HCT116 (cell line): ENCODE measurements at regions not wholly inside any gene's neighbourhood (a gene's known extent, or its start where the extent isn't known, plus 50 kb on each side); places are given as distances from the start of the nearest gene placed in this dataset.

Experiments
- ATAC-seq: fragments of 200-7000 bp; cut with Tn5 transposase; 2 replicates; pipeline ENCODE4 v1.9.1; 2020; ENCODE audit warnings: mild to moderate bottlenecking, moderate library complexity
- BruUV-seq: library from RNA; stranded (reverse); fragments of 400-500 nt; replicated peaks from 2 replicates; lab custom pipeline; 2021; lab: Mats Ljungman, UMichigan
- CTCF ChIA-PET: fragments of 300-600 bp; sonication (Branson Sonifier 250); formaldehyde crosslinking; loops from one replicate; lab custom pipeline; 2021; ENCODE audit warnings: antibody characterized with exemption; lab: Charles Lee
- POLR2A ChIA-PET: fragments of 300-600, 350-600 bp; sonication (Branson Sonifier 250); formaldehyde crosslinking; loops from one replicate; lab custom pipeline; 2021; ENCODE audit warnings: antibody characterized with exemption; lab: Charles Lee
- RAD21 ChIA-PET, 2 experiments: fragments of 300-600 bp; sonication (Branson Sonifier 250); formaldehyde crosslinking; loops; one replicate each; lab custom pipeline; 2023; ENCODE audit warnings: low total read pairs in 2 of 2; ENCODE audit not compliant: uncharacterized antibody in 2 of 2, unreplicated experiment in 2 of 2, low non-redundant PET in 1 of 2; lab: Charles Lee
- DNase-seq: peaks from one replicate; pipeline ENCODE4 v3.0.0-alpha.2; 2010; ENCODE audit warnings: low read depth, low spot score
- H2AFZ ChIP-seq: fragments of 200-600 bp; shearing (Covaris generic), sonication (generic); 2 replicates; pipeline ENCODE4 v1.6.1; 2017; ENCODE audit warnings: low read depth, mixed run types, mixed read lengths, antibody characterized with exemption, low read length; ENCODE audit not compliant: poor library complexity, severe bottlenecking
- H3K27ac ChIP-seq: 2 replicates; pipeline ENCODE4 v1.5.1; 2012; ENCODE audit warnings: low read depth, low read length
- H3K27me3 ChIP-seq: fragments of 200-600 bp; sonication (generic); 2 replicates; pipeline ENCODE4 v1.6.1; 2016; ENCODE audit warnings: mixed run types, low read length, mixed read lengths; ENCODE audit not compliant: insufficient read depth
- H3K36me3 ChIP-seq, 2 experiments: fragments of 200-500 bp in 1 of 2; fragments of 200-600 bp in 1 of 2; sonication (Bioruptor generic) in 1 of 2; sonication (generic) in 1 of 2; 2 replicates each; pipeline versions ENCODE4 v1.5.1 to v1.6.1; 2014 to 2016; ENCODE audit warnings: low read length in 2 of 2, inconsistent platforms in 1 of 2, mixed read lengths in 1 of 2, mixed run types in 1 of 2; ENCODE audit not compliant: insufficient read depth in 2 of 2, control insufficient read depth in 1 of 2
- H3K4me1 ChIP-seq, 2 experiments: fragments of 200-600 bp in 1 of 2; sonication (generic) in 1 of 2; 2 replicates each; pipeline versions ENCODE4 v1.5.1 to v1.6.1; 2012 to 2017; ENCODE audit warnings: low read length in 2 of 2, inconsistent platforms in 1 of 2, mild to moderate bottlenecking in 1 of 2, mixed read lengths in 1 of 2, mixed run types in 1 of 2, moderate library complexity in 1 of 2; ENCODE audit not compliant: insufficient read depth in 2 of 2, control insufficient read depth in 1 of 2
- H3K4me2 ChIP-seq: fragments of 200-600 bp; sonication (generic); 2 replicates; pipeline ENCODE4 v1.6.1; 2017; ENCODE audit warnings: mixed run types, low read length, mixed read lengths
- H3K4me3 ChIP-seq, 2 experiments: fragments of 200-600 bp in 1 of 2; sonication (generic) in 1 of 2; replicated peaks in 1 of 2; 2 replicates each; pipeline ENCODE4 v1.5.1; 2011 to 2016; ENCODE audit warnings: low read length in 2 of 2, control low read depth in 1 of 2, low read depth in 1 of 2, mild to moderate bottlenecking in 1 of 2, mixed read lengths in 1 of 2, mixed run types in 1 of 2
- H3K79me2 ChIP-seq: fragments of 200-600 bp; sonication (generic); 2 replicates; pipeline ENCODE4 v1.6.1; 2017; ENCODE audit warnings: mild to moderate bottlenecking, mixed run types, low read length, moderate library complexity, mixed read lengths; ENCODE audit not compliant: insufficient read depth
- H3K9ac ChIP-seq: fragments of 200-600 bp; sonication (generic); 2 replicates; pipeline ENCODE4 v1.6.1; 2016; ENCODE audit warnings: low read length, mixed read lengths
- H3K9me2 ChIP-seq: fragments of 200-600 bp; sonication (generic), shearing (Covaris generic); 2 replicates; pipeline ENCODE4 v1.6.1; 2017; ENCODE audit warnings: mixed run types, mild to moderate bottlenecking, moderate library complexity; ENCODE audit not compliant: insufficient read depth
- H3K9me3 ChIP-seq, 2 experiments: fragments of 200-500 bp in 1 of 2; fragments of 200-600 bp in 1 of 2; sonication (Bioruptor generic) in 1 of 2; sonication (generic) in 1 of 2; 2 replicates each; pipeline ENCODE4 v1.6.1; 2014 to 2017; ENCODE audit warnings: low read length in 2 of 2, mixed read lengths in 2 of 2, inconsistent platforms in 1 of 2, low read depth in 1 of 2, mild to moderate bottlenecking in 1 of 2, mixed run types in 1 of 2, moderate library complexity in 1 of 2; ENCODE audit not compliant: control insufficient read depth in 1 of 2, insufficient read depth in 1 of 2
- H4K20me1 ChIP-seq: fragments of 200-600 bp; sonication (generic), shearing (Covaris generic); 2 replicates; pipeline ENCODE4 v1.6.1; 2017; ENCODE audit warnings: mixed run types, mild to moderate bottlenecking, moderate library complexity; ENCODE audit not compliant: insufficient read depth
- CBX3 ChIP-seq: IDR thresholded peaks from 2 replicates; pipeline ENCODE4 v1.6.1; 2012; ENCODE audit warnings: low read depth
- CEBPB ChIP-seq: IDR thresholded peaks from 2 replicates; pipeline ENCODE4 v1.6.1; 2012; ENCODE audit warnings: low read depth
- EGR1 ChIP-seq: IDR thresholded peaks from 2 replicates; pipeline ENCODE4 v1.6.1; 2012; ENCODE audit warnings: low read depth
- ELF1 ChIP-seq: IDR thresholded peaks from 2 replicates; pipeline ENCODE4 v1.6.1; 2012; ENCODE audit warnings: low read depth, borderline replicate concordance
- EZH2phosphoT487 ChIP-seq: fragments of 200-600 bp; IDR thresholded peaks from 2 replicates; pipeline ENCODE4 v1.6.1; 2018; ENCODE audit warnings: antibody characterized with exemption, borderline replicate concordance
- FOSL1 ChIP-seq: IDR thresholded peaks from 2 replicates; pipeline ENCODE4 v1.6.1; 2012; ENCODE audit warnings: low read depth
- JUND ChIP-seq: IDR thresholded peaks from 2 replicates; pipeline ENCODE4 v1.6.1; 2012
- POLR2A ChIP-seq: IDR thresholded peaks from 2 replicates; pipeline ENCODE4 v1.7.0; 2011; ENCODE audit warnings: borderline replicate concordance; ENCODE audit not compliant: insufficient read depth, insufficient read length; ENCODE audit errors: extremely low read depth
- POLR2AphosphoS5 ChIP-seq: IDR thresholded peaks from 2 replicates; pipeline ENCODE4 v1.6.1; 2011; ENCODE audit warnings: mild to moderate bottlenecking, low read depth, low read length, moderate library complexity
- RAD21 ChIP-seq: IDR thresholded peaks from 2 replicates; pipeline ENCODE4 v1.6.1; 2012; ENCODE audit warnings: low read depth, mild to moderate bottlenecking
- SIN3A ChIP-seq: IDR thresholded peaks from 2 replicates; pipeline ENCODE4 v1.6.1; 2012; ENCODE audit warnings: low read depth
- SP1 ChIP-seq: IDR thresholded peaks from 2 replicates; pipeline ENCODE4 v1.6.1; 2012; ENCODE audit warnings: low read depth
- TCF7L2 ChIP-seq: IDR thresholded peaks from 2 replicates; pipeline ENCODE4 v1.7.0; 2011; ENCODE audit warnings: borderline replicate concordance, inconsistent platforms; ENCODE audit not compliant: insufficient read depth, insufficient read length; ENCODE audit errors: extremely low read depth
- YY1 ChIP-seq: IDR thresholded peaks from 2 replicates; pipeline ENCODE4 v1.6.1; 2011; ENCODE audit warnings: low read length, low read depth, moderate library complexity, mild to moderate bottlenecking; ENCODE audit not compliant: insufficient replicate concordance; ENCODE audit errors: extremely low read depth
- intact Hi-C: fragments of 100-400 bp; cut with micrococcal nuclease; formaldehyde crosslinking; loops from 2 replicates; pipeline ENCODE4 v1.10.0; 2022
- TF ChIP-seq, protein P1 (sequence below): IDR thresholded peaks from 2 replicates; pipeline ENCODE4 v1.6.1; 2012
- TF ChIP-seq, protein P2 (sequence below): IDR thresholded peaks from 2 replicates; pipeline ENCODE4 v1.6.1; 2011; ENCODE audit warnings: mild to moderate bottlenecking, low read length, moderate library complexity; ENCODE audit not compliant: insufficient replicate concordance; ENCODE audit errors: extremely low read depth
- TF ChIP-seq, protein P3 (sequence below): IDR thresholded peaks from 2 replicates; pipeline ENCODE4 v1.6.1; 2012

DNA sequence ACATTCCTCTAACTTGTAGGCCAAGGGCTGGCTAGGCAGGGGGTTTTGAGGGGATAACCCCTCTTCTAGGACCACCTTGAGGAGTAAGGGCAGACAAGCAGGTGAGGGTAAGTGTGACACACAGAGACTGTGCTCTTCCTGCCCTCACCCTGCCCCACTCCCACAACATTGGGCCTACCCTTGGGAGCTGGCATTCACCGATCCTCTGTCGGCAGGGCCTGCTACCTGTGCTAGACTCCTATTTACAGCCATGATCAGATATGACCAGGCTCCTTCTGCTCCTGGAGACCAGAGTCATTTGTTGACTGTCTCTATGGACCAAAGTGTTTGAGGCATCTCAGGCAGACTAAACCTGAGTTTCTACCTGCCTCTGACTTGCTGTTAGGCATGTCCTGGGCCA is 68.3 kb downstream of the SYF2 start:
- H3K9ac ChIP-seq, result no peak overlapping the region
- no peak for ATAC-seq
- TF ChIP-seq SIN3A (no peak), TCF7L2 (no peak), SP1 (no peak), POLR2AphosphoS5 (no peak), FOSL1 (no peak), ELF1 (no peak), YY1 (no peak), EZH2phosphoT487 (no peak), JUND (no peak), CEBPB (no peak), EGR1 (no peak), RAD21 (no peak), CBX3 (no peak), POLR2A (no peak)
- TF ChIP-seq, protein P1, sequence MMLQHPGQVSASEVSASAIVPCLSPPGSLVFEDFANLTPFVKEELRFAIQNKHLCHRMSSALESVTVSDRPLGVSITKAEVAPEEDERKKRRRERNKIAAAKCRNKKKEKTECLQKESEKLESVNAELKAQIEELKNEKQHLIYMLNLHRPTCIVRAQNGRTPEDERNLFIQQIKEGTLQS, result no peak
- TF ChIP-seq, protein P2, sequence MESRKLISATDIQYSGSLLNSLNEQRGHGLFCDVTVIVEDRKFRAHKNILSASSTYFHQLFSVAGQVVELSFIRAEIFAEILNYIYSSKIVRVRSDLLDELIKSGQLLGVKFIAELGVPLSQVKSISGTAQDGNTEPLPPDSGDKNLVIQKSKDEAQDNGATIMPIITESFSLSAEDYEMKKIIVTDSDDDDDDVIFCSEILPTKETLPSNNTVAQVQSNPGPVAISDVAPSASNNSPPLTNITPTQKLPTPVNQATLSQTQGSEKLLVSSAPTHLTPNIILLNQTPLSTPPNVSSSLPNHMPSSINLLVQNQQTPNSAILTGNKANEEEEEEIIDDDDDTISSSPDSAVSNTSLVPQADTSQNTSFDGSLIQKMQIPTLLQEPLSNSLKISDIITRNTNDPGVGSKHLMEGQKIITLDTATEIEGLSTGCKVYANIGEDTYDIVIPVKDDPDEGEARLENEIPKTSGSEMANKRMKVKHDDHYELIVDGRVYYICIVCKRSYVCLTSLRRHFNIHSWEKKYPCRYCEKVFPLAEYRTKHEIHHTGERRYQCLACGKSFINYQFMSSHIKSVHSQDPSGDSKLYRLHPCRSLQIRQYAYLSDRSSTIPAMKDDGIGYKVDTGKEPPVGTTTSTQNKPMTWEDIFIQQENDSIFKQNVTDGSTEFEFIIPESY, result no peak
- TF ChIP-seq, protein P3, sequence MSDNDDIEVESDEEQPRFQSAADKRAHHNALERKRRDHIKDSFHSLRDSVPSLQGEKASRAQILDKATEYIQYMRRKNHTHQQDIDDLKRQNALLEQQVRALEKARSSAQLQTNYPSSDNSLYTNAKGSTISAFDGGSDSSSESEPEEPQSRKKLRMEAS, result no peak
- TF ChIP-seq, all 23 proteins: peak for 0
- H2AFZ ChIP-seq, result no peak overlapping the region
- H3K4me2 ChIP-seq, result no peak overlapping the region
- H3K79me2 ChIP-seq, result no peaks in the 10 kb centered on the region
- no peaks in the 10 kb centered on the region for H4K20me1 ChIP-seq
- ChIA-PET CTCF (no interaction called here), POLR2A (no interaction called here), RAD21 (no interaction called here)
- BruUV-seq, result no TSS peak
- H3K9me2 ChIP-seq, result no peaks in the 10 kb centered on the region
- no peaks in the 10 kb centered on the region for H3K27me3 ChIP-seq
- no peaks in the 10 kb centered on the region for H3K9me3 ChIP-seq
- intact Hi-C loops, result no loop called here
- no peaks in the 10 kb centered on the region for H3K36me3 ChIP-seq
- H3K4me3 ChIP-seq, result no peak overlapping the region
- peaks cover 27 to 30% of the 10 kb centered on the region in 2 experiments for H3K4me1 ChIP-seq
- H3K27ac ChIP-seq, result no peak overlapping the region
- no peak for DNase-seq
